ENCODE measurements at regions not wholly inside any gene's neighbourhood (a gene's known extent, or its start where the extent isn't known, plus 50 kb on each side); places are given as distances from the start of the nearest gene placed in this dataset.

- no peak for DNase-seq
- no peak overlapping the region for H3K27ac Mint-ChIP-seq
- no peak for ATAC-seq
- ChIA-PET POLR2A (no interaction called here), CTCF (no interaction called here)
- H3K36me3 Mint-ChIP-seq (ENCODE audit: low read depth): no peaks in the 10 kb centered on the region
- H3K4me1 Mint-ChIP-seq (ENCODE audit: low read depth): no peaks in the 10 kb centered on the region
- no peak overlapping the region for H3K4me3 Mint-ChIP-seq
- no peaks in the 10 kb centered on the region for H3K27me3 Mint-ChIP-seq (ENCODE audit: low read depth)
- no peaks in the 10 kb centered on the region for H3K9me3 Mint-ChIP-seq (ENCODE audit: insufficient read depth)
These were observed 492.4 kb downstream of the EFNB2 start for GRCh38 chr13:106042996-106043581.

DNA sequence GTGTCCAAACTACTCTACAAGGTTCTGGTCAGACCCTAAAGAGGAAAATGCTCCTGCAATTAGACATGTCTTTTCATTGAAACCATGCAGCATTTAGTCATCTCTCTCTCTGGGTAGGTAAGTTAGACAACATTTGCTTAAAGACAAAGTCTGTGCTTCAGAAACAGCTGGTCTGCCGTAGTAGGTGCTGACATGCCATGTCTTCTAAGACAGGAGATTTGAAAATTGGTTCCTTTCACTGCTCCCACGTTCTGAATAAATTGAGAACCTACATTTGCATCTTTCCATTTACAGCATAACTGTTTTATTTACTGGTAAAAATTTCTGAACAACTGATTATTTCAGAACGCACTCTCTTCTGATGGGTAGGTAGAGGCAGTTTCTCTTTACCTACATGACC, 494.0 kb downstream of the EFNB2 start:
- POLR2A ChIA-PET: no interaction called here
- ATAC-seq: no peak
- DNase-seq: no peak
- no peak overlapping the region for H3K4me3 Mint-ChIP-seq
- H3K36me3 Mint-ChIP-seq (ENCODE audit: low read depth): no peaks in the 10 kb centered on the region
- H3K27ac Mint-ChIP-seq: no peak overlapping the region
- H3K4me1 Mint-ChIP-seq (ENCODE audit: low read depth): no peaks in the 10 kb centered on the region
- H3K27me3 Mint-ChIP-seq (ENCODE audit: low read depth): no peaks in the 10 kb centered on the region
- no peaks in the 10 kb centered on the region for H3K9me3 Mint-ChIP-seq (ENCODE audit: insufficient read depth)
- CTCF ChIA-PET: no interaction called here

- Mint-ChIP-seq H3K36me3 (ENCODE audit: low read depth) (no peaks in the 10 kb centered on the region), H3K27me3 (ENCODE audit: low read depth) (no peaks in the 10 kb centered on the region), H3K9me3 (ENCODE audit: insufficient read depth) (no peaks in the 10 kb centered on the region), H3K27ac (no peak overlapping the region), H3K4me1 (ENCODE audit: low read depth) (no peaks in the 10 kb centered on the region), H3K4me3 (no peak overlapping the region)
- ChIA-PET CTCF (no interaction called here), POLR2A (no interaction called here)
- no peak for DNase-seq
- ATAC-seq: no peak
These were observed 496.7 kb downstream of the EFNB2 start for GRCh38 chr13:106038752-106039151.

DNA sequence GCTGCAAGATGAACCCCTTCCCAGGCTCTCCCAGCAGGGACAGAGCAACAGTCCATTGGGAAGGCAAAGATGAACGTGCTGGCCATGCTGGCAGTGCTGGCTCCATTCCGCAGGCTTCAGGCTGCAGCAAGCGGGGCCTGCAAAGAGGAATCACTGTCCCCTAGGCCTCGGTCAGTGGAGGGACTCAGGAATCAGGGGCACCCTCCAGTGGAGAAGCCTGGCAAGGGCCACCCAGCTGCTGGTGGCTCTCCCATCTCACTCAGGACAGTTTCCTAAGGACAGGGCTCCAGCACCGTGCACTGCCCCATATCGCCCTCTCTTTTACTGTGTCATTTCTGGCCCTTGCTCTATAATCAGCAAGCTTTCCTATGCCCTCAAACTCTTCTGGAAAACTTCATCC, 498.6 kb downstream of the EFNB2 start:
- CTCF ChIA-PET: no interaction called here
- POLR2A ChIA-PET: no interaction called here
- no peak overlapping the region for H3K4me3 Mint-ChIP-seq
- ATAC-seq (no peak), DNase-seq (no peak)
- H3K4me1 Mint-ChIP-seq (ENCODE audit: low read depth): no peaks in the 10 kb centered on the region
- H3K36me3 Mint-ChIP-seq (ENCODE audit: low read depth): no peaks in the 10 kb centered on the region
- no peaks in the 10 kb centered on the region for H3K9me3 Mint-ChIP-seq (ENCODE audit: insufficient read depth)
- no peak overlapping the region for H3K27ac Mint-ChIP-seq
- no peaks in the 10 kb centered on the region for H3K27me3 Mint-ChIP-seq (ENCODE audit: low read depth)

DNA sequence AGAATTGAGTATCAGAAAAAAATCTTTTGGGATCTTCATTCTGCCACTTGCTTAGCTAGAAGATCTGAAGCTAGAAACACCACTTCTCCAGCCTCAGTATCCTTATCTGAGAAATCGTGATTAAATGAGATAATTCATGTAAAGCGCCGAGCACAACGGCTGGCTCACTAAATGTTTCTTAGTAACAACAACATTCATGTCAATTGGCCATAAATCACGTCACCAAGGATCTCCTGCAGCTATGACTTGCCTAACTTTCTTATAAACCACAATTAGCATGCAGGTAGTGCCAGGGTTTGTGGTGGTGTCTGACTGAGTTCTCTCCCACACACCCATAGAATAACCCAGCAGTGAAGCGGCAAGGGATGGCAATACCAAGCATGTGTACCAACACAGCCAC, 501.3 kb downstream of the EFNB2 start:
- Mint-ChIP-seq H3K27ac (no peak overlapping the region), H3K27me3 (ENCODE audit: low read depth) (no peaks in the 10 kb centered on the region), H3K36me3 (ENCODE audit: low read depth) (no peaks in the 10 kb centered on the region), H3K4me3 (no peak overlapping the region), H3K9me3 (ENCODE audit: insufficient read depth) (no peaks in the 10 kb centered on the region), H3K4me1 (ENCODE audit: low read depth) (no peaks in the 10 kb centered on the region)
- ChIA-PET POLR2A (no interaction called here), CTCF (interaction anchor here (1.6 kb wide), 1 partner anchor 501 kb away, joined by 3 read pairs; the partner anchor contains the start of gene EFNB2)
- ATAC-seq (no peak), DNase-seq (no peak)

DNA sequence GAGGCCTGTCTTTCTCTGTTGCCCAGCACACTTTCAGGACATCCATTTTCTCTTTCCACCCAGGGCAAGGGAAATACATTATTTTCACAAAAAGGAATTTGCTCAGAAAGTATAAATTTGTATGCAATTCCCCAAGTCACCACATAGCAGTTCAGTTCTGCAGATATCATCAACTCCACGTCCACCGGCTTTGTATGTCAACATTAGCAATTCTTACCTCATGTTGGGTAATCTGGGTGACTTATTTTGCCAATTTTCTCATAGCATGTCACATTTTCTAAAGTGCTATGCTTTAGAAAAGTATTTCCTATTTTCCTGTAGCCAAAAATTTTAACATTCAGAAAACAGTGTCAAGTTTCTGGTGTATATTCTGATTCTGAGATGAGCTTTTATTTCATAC, 501.8 kb downstream of the EFNB2 start:
- Mint-ChIP-seq H3K4me3 (no peak overlapping the region), H3K4me1 (ENCODE audit: low read depth) (no peaks in the 10 kb centered on the region), H3K9me3 (ENCODE audit: insufficient read depth) (no peaks in the 10 kb centered on the region), H3K36me3 (ENCODE audit: low read depth) (no peaks in the 10 kb centered on the region), H3K27ac (no peak overlapping the region), H3K27me3 (ENCODE audit: low read depth) (no peaks in the 10 kb centered on the region)
- CTCF ChIA-PET: interaction anchor here (1.6 kb wide), 1 partner anchor 502 kb away, joined by 3 read pairs; the partner anchor contains the start of gene EFNB2
- ATAC-seq: no peak
- POLR2A ChIA-PET: no interaction called here
- DNase-seq: no peak

DNA sequence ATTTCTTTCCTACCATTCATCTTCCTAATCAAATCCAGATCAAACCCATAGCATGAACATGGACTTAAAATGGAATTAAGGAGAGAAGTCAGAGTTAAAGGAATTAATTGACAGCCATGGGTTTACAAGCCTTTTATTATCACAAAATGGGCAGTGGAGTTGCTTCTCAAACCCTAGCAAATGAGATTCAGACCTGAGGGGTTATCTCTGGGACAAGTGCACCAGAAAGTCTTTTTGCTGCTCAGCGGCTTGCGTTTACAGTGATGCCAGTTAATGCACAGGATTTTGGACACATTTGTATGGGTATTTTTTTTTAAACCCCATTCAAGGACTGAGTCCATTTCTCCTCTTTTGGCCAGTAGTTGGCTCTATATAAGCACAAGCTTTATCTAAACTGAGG, 503.0 kb downstream of the EFNB2 start:
- H3K4me3 Mint-ChIP-seq: no peak overlapping the region
- H3K4me1 Mint-ChIP-seq (ENCODE audit: low read depth): no peaks in the 10 kb centered on the region
- no peaks in the 10 kb centered on the region for H3K36me3 Mint-ChIP-seq (ENCODE audit: low read depth)
- ATAC-seq: no peak
- no peak for DNase-seq
- CTCF ChIA-PET: interaction anchor here (1.6 kb wide), 1 partner anchor 503 kb away, joined by 3 read pairs; the partner anchor contains the start of gene EFNB2
- no peaks in the 10 kb centered on the region for H3K9me3 Mint-ChIP-seq (ENCODE audit: insufficient read depth)
- no peak overlapping the region for H3K27ac Mint-ChIP-seq
- POLR2A ChIA-PET: no interaction called here
- H3K27me3 Mint-ChIP-seq (ENCODE audit: low read depth): no peaks in the 10 kb centered on the region

DNA sequence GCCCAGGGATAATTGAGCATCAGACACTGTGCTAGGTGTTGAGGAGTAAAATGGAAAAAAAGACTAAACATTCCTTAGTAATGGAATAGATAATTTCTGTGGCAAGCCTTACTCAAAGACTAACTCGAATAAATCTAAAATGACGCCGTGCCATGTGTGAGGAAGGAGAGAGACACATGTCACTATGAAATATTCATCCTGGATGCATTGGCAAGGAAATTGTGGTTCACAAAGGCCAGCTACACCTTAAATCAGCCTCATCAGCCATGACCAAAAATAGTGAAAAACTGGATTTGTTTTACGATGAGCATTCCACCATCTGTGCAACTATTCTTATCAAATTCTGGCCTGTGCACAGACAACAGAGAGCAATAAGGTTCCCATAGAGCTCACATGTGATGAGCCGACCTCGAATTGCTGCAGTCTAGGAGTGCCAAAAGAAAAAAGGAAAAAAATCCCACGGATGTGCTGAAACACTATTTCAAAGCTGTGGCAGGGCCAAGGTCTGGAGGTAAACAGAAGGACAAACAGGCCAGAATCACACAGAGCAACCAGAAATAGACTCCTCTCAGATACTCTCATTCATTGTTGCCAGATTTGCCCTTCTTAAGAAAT, 505.7 kb downstream of the EFNB2 start:
- DNase-seq (no peak), ATAC-seq (no peak)
- CTCF ChIA-PET: no interaction called here
- Mint-ChIP-seq H3K4me3 (no peak overlapping the region), H3K4me1 (ENCODE audit: low read depth) (no peaks in the 10 kb centered on the region), H3K27me3 (ENCODE audit: low read depth) (no peaks in the 10 kb centered on the region), H3K9me3 (ENCODE audit: insufficient read depth) (no peaks in the 10 kb centered on the region), H3K27ac (no peak overlapping the region), H3K36me3 (ENCODE audit: low read depth) (no peaks in the 10 kb centered on the region)
- POLR2A ChIA-PET: no interaction called here

DNA sequence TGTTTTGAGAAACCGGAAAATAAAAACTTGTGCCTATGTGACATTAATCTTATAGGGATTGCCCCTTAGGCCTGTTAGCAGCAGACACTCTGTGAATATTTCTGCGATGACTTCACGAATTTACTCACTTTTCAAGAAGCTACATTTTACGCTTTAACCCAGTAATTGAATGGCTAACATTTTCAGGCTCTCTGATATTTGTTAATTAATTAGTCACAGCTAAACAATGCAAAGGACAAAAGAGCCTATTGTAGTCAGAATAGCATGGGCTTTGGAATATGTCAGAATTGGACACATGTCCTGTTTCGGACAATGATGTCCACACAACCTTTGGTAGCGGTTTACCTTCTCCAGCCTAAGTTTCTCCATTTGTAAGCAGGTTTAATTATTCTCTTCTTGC, 506.6 kb downstream of the EFNB2 start:
- DNase-seq (no peak), ATAC-seq (no peak)
- Mint-ChIP-seq H3K27me3 (ENCODE audit: low read depth) (no peaks in the 10 kb centered on the region), H3K9me3 (ENCODE audit: insufficient read depth) (no peaks in the 10 kb centered on the region), H3K4me3 (no peak overlapping the region), H3K36me3 (ENCODE audit: low read depth) (no peaks in the 10 kb centered on the region), H3K27ac (no peak overlapping the region), H3K4me1 (ENCODE audit: low read depth) (no peaks in the 10 kb centered on the region)
- ChIA-PET CTCF (no interaction called here), POLR2A (no interaction called here)

GRCh38 chr13:106011600-106011999, 523.9 kb downstream of the EFNB2 start:
- DNase-seq: no peak
- Mint-ChIP-seq H3K4me1 (ENCODE audit: low read depth) (no peaks in the 10 kb centered on the region), H3K36me3 (ENCODE audit: low read depth) (no peaks in the 10 kb centered on the region), H3K4me3 (no peak overlapping the region), H3K27me3 (ENCODE audit: low read depth) (no peaks in the 10 kb centered on the region), H3K27ac (no peak overlapping the region), H3K9me3 (ENCODE audit: insufficient read depth) (no peaks in the 10 kb centered on the region)
- CTCF ChIA-PET: no interaction called here
- POLR2A ChIA-PET: no interaction called here
- ATAC-seq: no peak

- no peak for ATAC-seq
These were observed 524.6 kb downstream of the EFNB2 start for GRCh38 chr13:106010836-106011235.

GRCh38 chr13:106008540-106008939, 526.9 kb downstream of the EFNB2 start:
- no peaks in the 10 kb centered on the region for H3K9me3 Mint-ChIP-seq (ENCODE audit: insufficient read depth)
- no peak overlapping the region for H3K4me3 Mint-ChIP-seq
- no peaks in the 10 kb centered on the region for H3K4me1 Mint-ChIP-seq (ENCODE audit: low read depth)
- no peak overlapping the region for H3K27ac Mint-ChIP-seq
- ChIA-PET CTCF (no interaction called here), POLR2A (no interaction called here)
- H3K27me3 Mint-ChIP-seq (ENCODE audit: low read depth): no peaks in the 10 kb centered on the region
- ATAC-seq: no peak
- DNase-seq: no peak
- no peaks in the 10 kb centered on the region for H3K36me3 Mint-ChIP-seq (ENCODE audit: low read depth)

More at GRCh38 chr13:106010836-106011235, 524.6 kb downstream of the EFNB2 start:
- no peaks in the 10 kb centered on the region for H3K27me3 Mint-ChIP-seq (ENCODE audit: low read depth)
- no peak for DNase-seq
- CTCF ChIA-PET: no interaction called here
- no peak overlapping the region for H3K27ac Mint-ChIP-seq
- no peaks in the 10 kb centered on the region for H3K9me3 Mint-ChIP-seq (ENCODE audit: insufficient read depth)
- no peaks in the 10 kb centered on the region for H3K36me3 Mint-ChIP-seq (ENCODE audit: low read depth)
- no peak overlapping the region for H3K4me3 Mint-ChIP-seq
- H3K4me1 Mint-ChIP-seq (ENCODE audit: low read depth): no peaks in the 10 kb centered on the region
- POLR2A ChIA-PET: no interaction called here

DNA sequence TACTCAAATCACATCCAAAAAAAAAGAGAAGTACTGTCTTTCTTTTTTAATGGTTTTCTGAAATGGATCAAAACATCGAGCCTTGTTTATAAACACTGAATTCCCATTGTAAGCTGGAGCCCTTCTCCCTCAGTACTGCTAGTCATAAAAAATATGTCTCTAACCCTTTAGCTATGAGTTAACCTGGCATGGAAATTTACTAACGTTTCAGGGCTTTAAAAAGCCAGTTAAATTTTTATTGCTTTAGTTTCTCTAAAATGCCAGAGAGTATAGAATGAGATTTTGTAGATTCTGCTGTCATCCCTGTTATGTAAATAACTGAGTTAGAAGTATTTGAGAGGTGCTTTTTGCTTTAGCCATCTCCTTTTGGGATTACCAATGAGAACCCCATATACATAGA, 528.3 kb downstream of the EFNB2 start:
- ChIA-PET POLR2A (no interaction called here), CTCF (no interaction called here)
- no peak for DNase-seq
- Mint-ChIP-seq H3K27ac (no peak overlapping the region), H3K27me3 (ENCODE audit: low read depth) (no peaks in the 10 kb centered on the region), H3K4me3 (no peak overlapping the region), H3K36me3 (ENCODE audit: low read depth) (no peaks in the 10 kb centered on the region), H3K9me3 (ENCODE audit: insufficient read depth) (no peaks in the 10 kb centered on the region), H3K4me1 (ENCODE audit: low read depth) (no peaks in the 10 kb centered on the region)
- no peak for ATAC-seq
